Right lobe of liver (tissue), 4 donors: ENCODE measurements at regions not wholly inside any gene's neighbourhood (a gene's known extent, or its start where the extent isn't known, plus 50 kb on each side); places are given as distances from the start of the nearest gene placed in this dataset.

Experiments used
- POLR2A ChIP-seq: fragments of 450-650 bp; IDR thresholded peaks from one replicate; pipeline ENCODE4 v1.6.1; 2017; ENCODE audit warnings: antibody characterized with exemption, mild to moderate bottlenecking
- TF ChIP-seq, protein P1 (sequence below), 4 donors: fragments of 200-600 bp in 3 of 4; fragments of 450-650 bp in 1 of 4; IDR thresholded peaks; one replicate each; pipeline versions ENCODE4 v1.5.1 to v1.8.0; 2016 to 2022; ENCODE audit warnings: antibody characterized with exemption in 4 of 4, mild to moderate bottlenecking in 2 of 4
- donor health status: DM: no; HTN: no; CAD: no.
- donor health status: DM: no; HTN: no; CAD: no.
- donor health status: DM: no; HTN: yes; CAD: no.

DNA sequence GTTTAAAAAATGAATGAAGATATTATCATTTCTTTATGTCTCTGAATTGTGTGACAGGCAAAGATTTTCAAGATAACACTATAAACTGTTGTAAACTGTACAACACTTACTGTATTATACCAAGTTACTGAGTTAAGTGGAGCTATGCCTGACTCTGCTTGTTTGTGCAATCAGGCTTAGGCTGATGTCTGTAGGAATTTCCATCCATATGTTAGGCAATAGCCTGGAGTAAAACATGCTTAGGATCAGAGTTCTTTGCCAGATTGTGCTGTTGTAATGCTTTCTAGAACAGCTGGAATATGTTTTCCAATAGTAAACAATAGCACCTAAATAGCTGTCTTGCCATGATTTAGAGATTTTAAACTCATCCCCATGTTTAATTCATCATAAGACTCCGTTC lies 1496.7 kb downstream of the CDH11 start:
- TF ChIP-seq, protein P1, sequence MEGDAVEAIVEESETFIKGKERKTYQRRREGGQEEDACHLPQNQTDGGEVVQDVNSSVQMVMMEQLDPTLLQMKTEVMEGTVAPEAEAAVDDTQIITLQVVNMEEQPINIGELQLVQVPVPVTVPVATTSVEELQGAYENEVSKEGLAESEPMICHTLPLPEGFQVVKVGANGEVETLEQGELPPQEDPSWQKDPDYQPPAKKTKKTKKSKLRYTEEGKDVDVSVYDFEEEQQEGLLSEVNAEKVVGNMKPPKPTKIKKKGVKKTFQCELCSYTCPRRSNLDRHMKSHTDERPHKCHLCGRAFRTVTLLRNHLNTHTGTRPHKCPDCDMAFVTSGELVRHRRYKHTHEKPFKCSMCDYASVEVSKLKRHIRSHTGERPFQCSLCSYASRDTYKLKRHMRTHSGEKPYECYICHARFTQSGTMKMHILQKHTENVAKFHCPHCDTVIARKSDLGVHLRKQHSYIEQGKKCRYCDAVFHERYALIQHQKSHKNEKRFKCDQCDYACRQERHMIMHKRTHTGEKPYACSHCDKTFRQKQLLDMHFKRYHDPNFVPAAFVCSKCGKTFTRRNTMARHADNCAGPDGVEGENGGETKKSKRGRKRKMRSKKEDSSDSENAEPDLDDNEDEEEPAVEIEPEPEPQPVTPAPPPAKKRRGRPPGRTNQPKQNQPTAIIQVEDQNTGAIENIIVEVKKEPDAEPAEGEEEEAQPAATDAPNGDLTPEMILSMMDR (IDR thresholded peaks at IDR 0.05), result no peak
- TF ChIP-seq POLR2A, result no peak
